K562 (cell line): ENCODE measurements at regions not wholly inside any gene's neighbourhood (a gene's known extent, or its start where the extent isn't known, plus 50 kb on each side); places are given as distances from the start of the nearest gene placed in this dataset.
"Not testable (repeated sequence)": the region's sequence is repeated elsewhere in the genome, so short reads cannot be mapped to it uniquely, and the experiment has no call there.

Source experiments
- ATAC-seq: fragments of 200-7000 bp; cut with Tn5 transposase; 3 replicates; pipeline ENCODE4 v1.9.1; 2020; ENCODE audit warnings: moderate library complexity
- BruUV-seq: library from RNA; stranded (reverse); fragments of 400-500 nt; replicated peaks from 2 replicates; lab custom pipeline; 2021; lab: Mats Ljungman, UMichigan
- CTCF ChIA-PET: fragments of 300-600 bp; formaldehyde crosslinking; extraction: SDS; loops from one replicate; lab custom pipeline; 2021; ENCODE audit warnings: low intra/inter-chr PET ratio; lab: Yijun Ruan, JAX
- POLR2A ChIA-PET: fragments of 300-600, 350-650 bp; sonication (Branson Sonifier 250); formaldehyde crosslinking; extraction: SDS; loops from one replicate; lab custom pipeline; 2021; ENCODE audit warnings: antibody characterized with exemption, inconsistent platforms; lab: Yijun Ruan, JAX
- DNase-seq, 4 experiments: peaks; one replicate each; pipeline versions ENCODE4 v3.0.0 to v3.0.0-alpha.2; 2011 to 2018; ENCODE audit warnings: low spot score in 3 of 4, mixed read lengths in 3 of 4; ENCODE audit errors: extremely low read depth in 1 of 4
- FAIRE-seq: peaks from 2 replicates; lab custom pipeline; 2011; peaks lifted over from hg19 to GRCh38; lab: Jason Lieb, UNC
- H2AFZ ChIP-seq: 2 replicates; pipeline ENCODE4 v1.6.0; 2011; ENCODE audit warnings: low read depth, low read length, control low read depth, inconsistent platforms
- H3K27ac ChIP-seq: fragments of 200-600 bp; 3 replicates; pipeline ENCODE4 v1.8.0; 2011; ENCODE audit warnings: low read depth, mild to moderate bottlenecking, control low read depth, inconsistent platforms, low read length, moderate library complexity, mixed read lengths; ENCODE audit errors: extremely low read depth
- H3K27me3 ChIP-seq, 2 experiments: fragments of 300-600 bp in 1 of 2; 2 replicates in 1 of 2; 3 replicates in 1 of 2; pipeline versions ENCODE4 v1.6.0 to v1.8.0; 2011; ENCODE audit warnings: inconsistent platforms in 2 of 2, low read length in 2 of 2, mild to moderate bottlenecking in 1 of 2, mixed read lengths in 1 of 2, moderate library complexity in 1 of 2; ENCODE audit not compliant: control insufficient read depth in 2 of 2, insufficient read depth in 2 of 2
- H3K36me3 ChIP-seq: fragments of 300-600 bp; 3 replicates; pipeline ENCODE4 v1.8.0; 2011; ENCODE audit warnings: mild to moderate bottlenecking, low read length, inconsistent platforms; ENCODE audit not compliant: control insufficient read depth, insufficient read depth
- H3K4me1 ChIP-seq, 2 experiments: fragments of 200-600 bp in 1 of 2; replicated peaks in 1 of 2; 2 replicates in 1 of 2; 3 replicates in 1 of 2; pipeline versions ENCODE4 v1.5.1 to v1.8.0; 2011; ENCODE audit warnings: inconsistent platforms in 2 of 2, low read length in 2 of 2, mild to moderate bottlenecking in 1 of 2, mixed read lengths in 1 of 2, moderate library complexity in 1 of 2; ENCODE audit not compliant: control insufficient read depth in 2 of 2, insufficient read depth in 2 of 2
- H3K4me2 ChIP-seq: 2 replicates; pipeline ENCODE4 v1.6.1; 2011; ENCODE audit warnings: low read length, control low read depth, inconsistent platforms, mixed read lengths; ENCODE audit not compliant: insufficient read depth
- H3K4me3 ChIP-seq: fragments of 200-600 bp; sonication (generic), shearing (Covaris generic); 2 replicates; pipeline ENCODE4 v1.5.1; 2016; ENCODE audit warnings: control low read depth, inconsistent platforms
- H3K79me2 ChIP-seq: fragments of 200-600 bp; 3 replicates; pipeline ENCODE4 v1.8.0; 2011; ENCODE audit warnings: low read length, inconsistent platforms; ENCODE audit not compliant: control insufficient read depth, insufficient read depth
- H3K9ac ChIP-seq, 2 experiments: 2 replicates each; pipeline versions ENCODE4 v1.6.0 to v1.6.1; 2011; ENCODE audit warnings: low read depth in 2 of 2, low read length in 2 of 2, control low read depth in 1 of 2, inconsistent platforms in 1 of 2, mild to moderate bottlenecking in 1 of 2, mixed read lengths in 1 of 2; ENCODE audit not compliant: insufficient read depth in 1 of 2
- H3K9me1 ChIP-seq: one replicate; pipeline ENCODE4 v1.6.0; 2011; ENCODE audit warnings: inconsistent platforms, mild to moderate bottlenecking, low read length, moderate library complexity; ENCODE audit not compliant: control insufficient read depth, insufficient read depth
- H3K9me3 ChIP-seq: replicated peaks from 2 replicates; pipeline ENCODE4 v1.5.1; 2011; ENCODE audit warnings: low read depth, low read length, inconsistent platforms; ENCODE audit not compliant: control insufficient read depth, insufficient read depth
- H4K20me1 ChIP-seq: replicated peaks from 2 replicates; pipeline ENCODE4 v1.6.1; 2011; ENCODE audit warnings: low read length, inconsistent platforms, mixed read lengths; ENCODE audit not compliant: control insufficient read depth, insufficient read depth
- ATF1 ChIP-seq, 2 experiments: fragments of 450-650 bp in 1 of 2; IDR thresholded peaks; 2 replicates each; pipeline ENCODE4 v1.6.1; 2016; ENCODE audit warnings: missing compliant biosample characterization in 1 of 2, missing genetic modification characterization in 1 of 2
- CREB1 ChIP-seq, 2 experiments: sonication (generic) in 1 of 2; formaldehyde crosslinking in 1 of 2; IDR thresholded peaks; 2 replicates each; pipeline versions ENCODE4 v1.6.1 to v1.8.0; 2012 to 2022; ENCODE audit warnings: inconsistent platforms in 1 of 2, mild to moderate bottlenecking in 1 of 2, missing genetic modification reagents in 1 of 2, moderate library complexity in 1 of 2
- CREM ChIP-seq: IDR thresholded peaks from 2 replicates; pipeline ENCODE4 v1.6.1; 2014; ENCODE audit warnings: antibody characterized with exemption, low read depth
- JUND ChIP-seq, 2 experiments: IDR thresholded peaks; 2 replicates in 1 of 2; 3 replicates in 1 of 2; pipeline ENCODE4 v1.6.1; 2011; ENCODE audit warnings: borderline replicate concordance in 2 of 2, low read depth in 2 of 2, low read length in 2 of 2, improper control_type of control experiment in 1 of 2, missing biosample characterization in 1 of 2, missing genetic modification characterization in 1 of 2, missing genetic modification reagents in 1 of 2
- KLF6 ChIP-seq: fragments of 250-450 bp; sonication (Bioruptor Pico); IDR thresholded peaks from 2 replicates; pipeline ENCODE4 v1.4.0; 2020; ENCODE audit warnings: mild to moderate bottlenecking, moderate library complexity, borderline replicate concordance
- MCM7 ChIP-seq, 2 experiments: fragments of 450-650 bp; IDR thresholded peaks; 2 replicates each; pipeline ENCODE4 v1.6.1; 2016 to 2018
- MIER1 ChIP-seq: fragments of 450-650 bp; IDR thresholded peaks from 2 replicates; pipeline ENCODE4 v1.6.1; 2016; ENCODE audit warnings: antibody characterized with exemption, mild to moderate bottlenecking, low read depth
- MTA1 ChIP-seq: fragments of 450-650 bp; IDR thresholded peaks from 2 replicates; pipeline ENCODE4 v1.6.1; 2017; ENCODE audit warnings: borderline replicate concordance
- WGBS: fragments of 100-300 bp; shearing (Covaris generic); methylation state at CpG from one replicate; pipeline ENCODE4 v1.1.6; 2016; ENCODE audit warnings: low coverage, mixed read lengths; ENCODE audit not compliant: insufficient coverage; ENCODE audit errors: missing lambda C conversion rate; 5-methylcytosine and 5-hydroxymethylcytosine counted together
- in situ Hi-C: fragments of 300-500 bp; cut with MboI; formaldehyde crosslinking; loops from 4 replicates; pipeline ENCODE4 v1.15.0; 2018; ENCODE audit warnings: inconsistent platforms, mixed read lengths
- intact Hi-C: fragments of 100-400 bp; cut with micrococcal nuclease; formaldehyde crosslinking; loops from 2 replicates; pipeline ENCODE4 v1.14.2; 2022

DNA sequence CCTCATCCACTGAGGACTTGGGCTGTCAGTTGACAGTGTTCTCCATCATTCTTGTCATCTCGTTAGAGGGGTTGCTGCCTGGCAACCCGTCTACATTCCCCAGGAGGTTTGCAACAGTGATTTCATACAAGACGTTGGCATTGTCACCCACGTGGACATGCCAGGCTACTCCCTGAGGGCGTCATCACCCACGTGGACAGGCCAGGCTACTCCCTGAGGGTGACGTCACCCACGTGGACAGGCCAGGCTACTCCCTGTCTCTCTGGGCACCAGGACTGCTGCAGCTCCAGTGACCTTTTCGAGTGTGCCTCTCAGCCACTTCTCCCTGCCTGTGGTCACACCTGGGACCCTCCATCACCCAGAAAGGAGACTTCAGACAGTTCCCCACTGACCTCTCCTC lies 212.1 kb upstream of the NUPR2 start:
- TF ChIP-seq JUND (IDR thresholded peaks at IDR 0.05; ENCODE audit: borderline replicate concordance, low read depth, low read length) = peak; percentile 27; the same call in 1 of the 2 replicates
- H3K9me1 ChIP-seq; H3K27ac ChIP-seq; BruUV-seq; H3K79me2 ChIP-seq; H2AFZ ChIP-seq; H3K36me3 ChIP-seq; POLR2A ChIA-PET; FAIRE-seq; in situ Hi-C loops; H3K9me3 ChIP-seq; H3K4me1 ChIP-seq; H3K9ac ChIP-seq; H4K20me1 ChIP-seq; H3K27me3 ChIP-seq; CTCF ChIA-PET; intact Hi-C loops; H3K4me2 ChIP-seq; H3K4me3 ChIP-seq; TF ChIP-seq JUND (tag; IDR thresholded peaks at IDR 0.05; ENCODE audit: borderline replicate concordance, low read depth, low read length); CREB1 (CRISPR knock-in tag; IDR thresholded peaks at IDR 0.05); ATF1 (tag; IDR thresholded peaks at IDR 0.05): not testable (repeated sequence)
- peak; percentile 27; the same call in 1 of the 2 replicates for TF ChIP-seq CREB1 (IDR thresholded peaks at IDR 0.05)
- peak; percentile 29; the same call in 1 of the 2 replicates for TF ChIP-seq ATF1 (CRISPR knock-in tag; IDR thresholded peaks at IDR 0.05)
- peak; percentile 81 for TF ChIP-seq CREM
- WGBS = 2% methylated on average over 9 of the region's 9 CpGs
- ATAC-seq (peak; percentile 88), DNase-seq (peak in 2 of 4 experiments; percentile 11 to 44)

GRCh38 chr7:56290548-56290947 lies 174.3 kb upstream of the NUPR2 start:
- 0% methylated on average over 5 of the region's 7 CpGs for WGBS
- intact Hi-C loops = no loop called here
- no peak for TF ChIP-seq KLF6 (CRISPR knock-in tag)
- no peak for TF ChIP-seq MIER1
- TF ChIP-seq MCM7 (IDR thresholded peaks at IDR 0.05) = no peak
- TF ChIP-seq MTA1 = no peak

More at GRCh38 chr7:56290548-56290947, 174.3 kb upstream of the NUPR2 start:
- Histone ChIP-seq H3K4me2 (no peak overlapping the region), H2AFZ (no peak overlapping the region), H4K20me1 (no peaks in the 10 kb centered on the region), H3K4me1 (no peaks in the 10 kb centered on the region), H3K36me3 (no peaks in the 10 kb centered on the region), H3K27me3 (no peaks in the 10 kb centered on the region), H3K4me3 (no peak overlapping the region), H3K9me3 (no peaks in the 10 kb centered on the region), H3K79me2 (no peaks in the 10 kb centered on the region), H3K9ac (no peak overlapping the region), H3K27ac (no peak overlapping the region), H3K9me1 (no peaks in the 10 kb centered on the region)
- in situ Hi-C loops = no loop called here
- BruUV-seq = no TSS peak
- ATAC-seq (no peak), FAIRE-seq (no peak), DNase-seq (no peak)
- POLR2A ChIA-PET = no interaction called here
- CTCF ChIA-PET = no interaction called here
